ENCODE measurements at regions not wholly inside any gene's neighbourhood (a gene's known extent, or its start where the extent isn't known, plus 50 kb on each side); places are given as distances from the start of the nearest gene placed in this dataset.

GRCh38 chr12:91326058-91327027, 143.7 kb upstream of the DCN start:
- Mint-ChIP-seq H3K27ac (no peak overlapping the region), H3K9me3 (no peaks in the 10 kb centered on the region), H3K36me3 (ENCODE audit: low read depth) (no peaks in the 10 kb centered on the region), H3K4me3 (no peak overlapping the region), H3K27me3 (peaks cover 4% of the 10 kb centered on the region), H3K4me1 (no peaks in the 10 kb centered on the region)
- ChIA-PET CTCF (interaction anchor here (1.0 to 2.3 kb wide), 4 partner anchors 10 to 359 kb away, joined by 3 to 15 read pairs (median 5); no protein-coding TSS in a partner anchor), POLR2A (no interaction called here)
- DNase-seq = peak; percentile 20

- DNase-seq = no peak
- Mint-ChIP-seq H3K4me1 (no peaks in the 10 kb centered on the region), H3K27me3 (no peaks in the 10 kb centered on the region), H3K4me3 (no peak overlapping the region), H3K36me3 (ENCODE audit: low read depth) (no peaks in the 10 kb centered on the region), H3K27ac (no peak overlapping the region), H3K9me3 (no peaks in the 10 kb centered on the region)
- CTCF ChIA-PET = no interaction called here
- POLR2A ChIA-PET = no interaction called here
These were observed 138.4 kb upstream of the DCN start for GRCh38 chr12:91320999-91321398.

GRCh38 chr12:91319071-91319760, 136.6 kb upstream of the DCN start:
- Mint-ChIP-seq H3K4me3 (no peak overlapping the region), H3K36me3 (ENCODE audit: low read depth) (no peaks in the 10 kb centered on the region), H3K27ac (no peak overlapping the region), H3K27me3 (no peaks in the 10 kb centered on the region), H3K4me1 (no peaks in the 10 kb centered on the region), H3K9me3 (no peaks in the 10 kb centered on the region)
- no peak for DNase-seq
- CTCF ChIA-PET = no interaction called here
- POLR2A ChIA-PET = no interaction called here

GRCh38 chr12:91317306-91317705, 134.7 kb upstream of the DCN start:
- Mint-ChIP-seq H3K4me3 (no peak overlapping the region), H3K27me3 (no peaks in the 10 kb centered on the region), H3K27ac (no peak overlapping the region), H3K4me1 (no peaks in the 10 kb centered on the region), H3K36me3 (ENCODE audit: low read depth) (no peaks in the 10 kb centered on the region), H3K9me3 (no peaks in the 10 kb centered on the region)
- CTCF ChIA-PET = interaction anchor here (1.4 kb wide), 1 partner anchor 9 kb away, joined by 6 read pairs; no protein-coding TSS in a partner anchor
- POLR2A ChIA-PET = no interaction called here
- no peak for DNase-seq

- no peak overlapping the region for H3K27ac Mint-ChIP-seq
- H3K27me3 Mint-ChIP-seq = no peaks in the 10 kb centered on the region
- H3K36me3 Mint-ChIP-seq (ENCODE audit: low read depth) = no peaks in the 10 kb centered on the region
- ChIA-PET CTCF (interaction anchor here (1.4 kb wide), 1 partner anchor 9 kb away, joined by 6 read pairs; no protein-coding TSS in a partner anchor), POLR2A (no interaction called here)
- H3K9me3 Mint-ChIP-seq = no peaks in the 10 kb centered on the region
- H3K4me3 Mint-ChIP-seq = no peak overlapping the region
- no peak for DNase-seq
- H3K4me1 Mint-ChIP-seq = no peaks in the 10 kb centered on the region
These were observed 134.3 kb upstream of the DCN start for GRCh38 chr12:91316907-91317269.

GRCh38 chr12:91316161-91316906, 133.7 kb upstream of the DCN start:
- Mint-ChIP-seq H3K4me1 (no peaks in the 10 kb centered on the region), H3K27me3 (no peaks in the 10 kb centered on the region), H3K9me3 (no peaks in the 10 kb centered on the region), H3K27ac (no peak overlapping the region), H3K4me3 (no peak overlapping the region), H3K36me3 (ENCODE audit: low read depth) (no peaks in the 10 kb centered on the region)
- CTCF ChIA-PET = interaction anchor here (1.4 kb wide), 1 partner anchor 10 kb away, joined by 6 read pairs; no protein-coding TSS in a partner anchor
- DNase-seq = no peak
- POLR2A ChIA-PET = no interaction called here

- no peak overlapping the region for H3K4me3 Mint-ChIP-seq
- POLR2A ChIA-PET = no interaction called here
- CTCF ChIA-PET = no interaction called here
These were observed 128.5 kb upstream of the DCN start for GRCh38 chr12:91311081-91311480.

GRCh38 chr12:91309450-91309849, 126.8 kb upstream of the DCN start:
- no peak for DNase-seq
- Mint-ChIP-seq H3K27ac (no peak overlapping the region), H3K4me1 (no peaks in the 10 kb centered on the region), H3K9me3 (no peaks in the 10 kb centered on the region), H3K36me3 (ENCODE audit: low read depth) (no peaks in the 10 kb centered on the region), H3K27me3 (no peaks in the 10 kb centered on the region), H3K4me3 (no peak overlapping the region)
- CTCF ChIA-PET = no interaction called here
- POLR2A ChIA-PET = no interaction called here

More at GRCh38 chr12:91311081-91311480, 128.5 kb upstream of the DCN start:
- Mint-ChIP-seq H3K36me3 (ENCODE audit: low read depth) (no peaks in the 10 kb centered on the region), H3K4me1 (no peaks in the 10 kb centered on the region), H3K27me3 (no peaks in the 10 kb centered on the region), H3K27ac (no peak overlapping the region), H3K9me3 (no peaks in the 10 kb centered on the region)
- no peak for DNase-seq

- no peaks in the 10 kb centered on the region for H3K4me1 Mint-ChIP-seq
- no peaks in the 10 kb centered on the region for H3K36me3 Mint-ChIP-seq (ENCODE audit: low read depth)
- H3K27me3 Mint-ChIP-seq = no peaks in the 10 kb centered on the region
- H3K4me3 Mint-ChIP-seq = no peak overlapping the region
- H3K27ac Mint-ChIP-seq = no peak overlapping the region
- POLR2A ChIA-PET = no interaction called here
- H3K9me3 Mint-ChIP-seq = no peaks in the 10 kb centered on the region
- DNase-seq = no peak
- CTCF ChIA-PET = no interaction called here
These were observed 125.5 kb upstream of the DCN start for GRCh38 chr12:91307957-91308670.

GRCh38 chr12:91290354-91290753, 107.7 kb upstream of the DCN start:
- no peak overlapping the region for H3K4me3 Mint-ChIP-seq
- no peaks in the 10 kb centered on the region for H3K9me3 Mint-ChIP-seq
- no peak overlapping the region for H3K27ac Mint-ChIP-seq
- no peak for DNase-seq
- no peaks in the 10 kb centered on the region for H3K4me1 Mint-ChIP-seq
- no peaks in the 10 kb centered on the region for H3K27me3 Mint-ChIP-seq
- no peaks in the 10 kb centered on the region for H3K36me3 Mint-ChIP-seq (ENCODE audit: low read depth)
- POLR2A ChIA-PET = no interaction called here
- CTCF ChIA-PET = no interaction called here

- Mint-ChIP-seq H3K27me3 (no peaks in the 10 kb centered on the region), H3K4me3 (no peak overlapping the region), H3K4me1 (no peaks in the 10 kb centered on the region), H3K27ac (no peak overlapping the region), H3K36me3 (ENCODE audit: low read depth) (no peaks in the 10 kb centered on the region), H3K9me3 (no peaks in the 10 kb centered on the region)
- POLR2A ChIA-PET = no interaction called here
- CTCF ChIA-PET = no interaction called here
- no peak for DNase-seq
These were observed 107.3 kb upstream of the DCN start for GRCh38 chr12:91289906-91290305.

- no peak for DNase-seq
- Mint-ChIP-seq H3K36me3 (ENCODE audit: low read depth) (no peaks in the 10 kb centered on the region), H3K4me1 (no peaks in the 10 kb centered on the region), H3K4me3 (no peak overlapping the region), H3K27ac (no peak overlapping the region), H3K9me3 (no peaks in the 10 kb centered on the region), H3K27me3 (no peaks in the 10 kb centered on the region)
- CTCF ChIA-PET = no interaction called here
- POLR2A ChIA-PET = no interaction called here
These were observed 106.5 kb upstream of the DCN start for GRCh38 chr12:91289072-91289471.

- DNase-seq = no peak
- POLR2A ChIA-PET = no interaction called here
- CTCF ChIA-PET = no interaction called here
- no peak overlapping the region for H3K4me3 Mint-ChIP-seq
- no peak overlapping the region for H3K27ac Mint-ChIP-seq
- no peaks in the 10 kb centered on the region for H3K36me3 Mint-ChIP-seq (ENCODE audit: low read depth)
- no peaks in the 10 kb centered on the region for H3K4me1 Mint-ChIP-seq
- H3K9me3 Mint-ChIP-seq = no peaks in the 10 kb centered on the region
- no peaks in the 10 kb centered on the region for H3K27me3 Mint-ChIP-seq
These were observed 105.1 kb upstream of the DCN start for GRCh38 chr12:91287753-91288152.
